ENCODE measurements at regions not wholly inside any gene's neighbourhood (a gene's known extent, or its start where the extent isn't known, plus 50 kb on each side); places are given as distances from the start of the nearest gene placed in this dataset.

- no peak overlapping the region for H3K4me3 ChIP-seq (ENCODE audit: low read length)
- no peaks in the 10 kb centered on the region for H3K27me3 ChIP-seq (ENCODE audit: insufficient read depth, low read length)
- H3K9me3 ChIP-seq (ENCODE audit: low read depth, low read length) = no peaks in the 10 kb centered on the region
- H3K4me1 ChIP-seq (ENCODE audit: insufficient read depth, low read length) = peaks cover 6% of the 10 kb centered on the region
Measured at GRCh38 chr12:88634008-88634407, 53.7 kb upstream of the KITLG start.

- Histone ChIP-seq H3K9me3 (ENCODE audit: low read depth, low read length) (no peaks in the 10 kb centered on the region), H3K27me3 (ENCODE audit: insufficient read depth, low read length) (no peaks in the 10 kb centered on the region), H3K4me3 (ENCODE audit: low read length) (no peak overlapping the region), H3K4me1 (ENCODE audit: insufficient read depth, low read length) (peaks cover 2% of the 10 kb centered on the region)
Measured at GRCh38 chr12:88633312-88633711, 53.0 kb upstream of the KITLG start.

GRCh38 chr12:88630561-88630960, 50.3 kb upstream of the KITLG start:
- no peaks in the 10 kb centered on the region for H3K9me3 ChIP-seq (ENCODE audit: low read depth, low read length)
- no peaks in the 10 kb centered on the region for H3K27me3 ChIP-seq (ENCODE audit: insufficient read depth, low read length)
- H3K4me1 ChIP-seq (ENCODE audit: insufficient read depth, low read length) = no peaks in the 10 kb centered on the region
- H3K4me3 ChIP-seq (ENCODE audit: low read length) = no peak overlapping the region
